Liver (tissue), 8 donors: ENCODE measurements at regions not wholly inside any gene's neighbourhood (a gene's known extent, or its start where the extent isn't known, plus 50 kb on each side); places are given as distances from the start of the nearest gene placed in this dataset.
"Not testable (repeated sequence)": the region's sequence is repeated elsewhere in the genome, so short reads cannot be mapped to it uniquely, and the experiment has no call there.

ENCODE experiments used
- DNase-seq: peaks from one replicate; pipeline ENCODE4 v3.0.0-alpha.2; 2017; ENCODE audit warnings: low spot score
- H3K27ac ChIP-seq, 2 donors: one replicate each; pipeline ENCODE4 v1.7.0; 2013; ENCODE audit warnings: inconsistent platforms in 2 of 2, low read length in 2 of 2, control low read depth in 1 of 2, low read depth in 1 of 2, mild to moderate bottlenecking in 1 of 2
- H3K27me3 ChIP-seq, 4 donors: one replicate each; pipeline versions ENCODE4 v1.6.1 to v1.7.0; 2013; ENCODE audit warnings: low read length in 3 of 4, inconsistent platforms in 1 of 4, mild to moderate bottlenecking in 1 of 4, moderate library complexity in 1 of 4; ENCODE audit not compliant: control insufficient read depth in 4 of 4, insufficient read depth in 4 of 4
- H3K36me3 ChIP-seq, 4 donors: one replicate each; pipeline versions ENCODE4 v1.6.1 to v1.7.0; 2013; ENCODE audit warnings: low read length in 3 of 4, mild to moderate bottlenecking in 3 of 4, low read depth in 1 of 4, moderate library complexity in 1 of 4; ENCODE audit not compliant: control insufficient read depth in 4 of 4, insufficient read depth in 3 of 4
- H3K4me1 ChIP-seq, 4 donors: one replicate each; pipeline versions ENCODE4 v1.6.1 to v1.7.0; 2013; ENCODE audit warnings: low read length in 3 of 4, mild to moderate bottlenecking in 3 of 4, moderate library complexity in 1 of 4; ENCODE audit not compliant: control insufficient read depth in 4 of 4, insufficient read depth in 4 of 4
- H3K4me3 ChIP-seq, 3 donors: one replicate each; pipeline versions ENCODE4 v1.6.1 to v1.7.0; 2013; ENCODE audit warnings: low read length in 3 of 3, control low read depth in 1 of 3, low read depth in 1 of 3, mild to moderate bottlenecking in 1 of 3
- H3K9ac ChIP-seq, 2 donors: one replicate each; pipeline ENCODE4 v1.7.0; 2013; ENCODE audit warnings: low read length in 2 of 2, mild to moderate bottlenecking in 2 of 2, moderate library complexity in 2 of 2, control low read depth in 1 of 2, low read depth in 1 of 2
- H3K9me3 ChIP-seq, 4 donors: one replicate each; pipeline versions ENCODE4 v1.6.1 to v1.7.0; 2013; ENCODE audit warnings: low read length in 3 of 4; ENCODE audit not compliant: control insufficient read depth in 4 of 4
- EGR1 ChIP-seq, 2 donors: IDR thresholded peaks; 2 replicates each; pipeline ENCODE4 v1.6.1; 2016 to 2018; ENCODE audit warnings: antibody characterized with exemption in 2 of 2, low read depth in 2 of 2
- FOXA1 ChIP-seq: IDR thresholded peaks from 2 replicates; pipeline ENCODE4 v1.6.1; 2016; ENCODE audit warnings: antibody characterized with exemption
- GABPA ChIP-seq, 2 donors: IDR thresholded peaks in 1 of 2; conservative IDR thresholded peaks in 1 of 2; 2 replicates each; pipeline ENCODE4 v1.6.1; 2016; ENCODE audit warnings: antibody characterized with exemption in 2 of 2, mild to moderate bottlenecking in 1 of 2, moderate library complexity in 1 of 2
- HNF4A ChIP-seq, 2 donors: conservative IDR thresholded peaks; 2 replicates each; pipeline ENCODE4 v1.6.1; 2016; ENCODE audit warnings: antibody characterized with exemption in 2 of 2, mild to moderate bottlenecking in 2 of 2
- HNF4G ChIP-seq: IDR thresholded peaks from 2 replicates; pipeline ENCODE4 v1.6.1; 2016; ENCODE audit warnings: antibody characterized with exemption
- NR2F2 ChIP-seq: IDR thresholded peaks from 2 replicates; pipeline ENCODE4 v1.6.1; 2016; ENCODE audit warnings: antibody characterized with exemption
- RXRA ChIP-seq, 2 donors: IDR thresholded peaks; 2 replicates each; pipeline ENCODE4 v1.6.1; 2017 to 2018; ENCODE audit warnings: antibody characterized with exemption in 2 of 2, mild to moderate bottlenecking in 1 of 2
- SP1 ChIP-seq: IDR thresholded peaks from 2 replicates; pipeline ENCODE4 v1.6.1; 2018; ENCODE audit warnings: antibody characterized with exemption, mild to moderate bottlenecking
- TAF1 ChIP-seq: conservative IDR thresholded peaks from 2 replicates; pipeline ENCODE4 v1.6.1; 2016; ENCODE audit warnings: antibody characterized with exemption, mild to moderate bottlenecking
- WGBS: extraction: QIAGEN DNeasy Blood & Tissue Kit; methylation state at CpG from one replicate; pipeline ENCODE4 v1.1.7; 2013; 5-methylcytosine and 5-hydroxymethylcytosine counted together
- TF ChIP-seq, protein P1 (sequence below): fragments of 150-350 bp; IDR thresholded peaks from 2 replicates; pipeline ENCODE4 v1.5.1; 2017; ENCODE audit warnings: improper control_type of control experiment, low read depth, low read length; ENCODE audit not compliant: missing input control
- TF ChIP-seq, protein P2 (sequence below): IDR thresholded peaks from 2 replicates; pipeline ENCODE4 v1.6.1; 2016; ENCODE audit warnings: antibody characterized with exemption
- TF ChIP-seq, protein P3 (sequence below): IDR thresholded peaks from 2 replicates; pipeline ENCODE4 v1.6.1; 2016; ENCODE audit warnings: antibody characterized with exemption, mild to moderate bottlenecking
- TF ChIP-seq, protein P4 (sequence below): IDR thresholded peaks from 2 replicates; pipeline ENCODE4 v1.6.1; 2016; ENCODE audit warnings: antibody characterized with exemption
- TF ChIP-seq, protein P5 (sequence below): IDR thresholded peaks from 2 replicates; pipeline ENCODE4 v1.6.1; 2016; ENCODE audit warnings: antibody characterized with exemption
- donor health status: healthy.
- donor health status: healthy.
- donor health status: healthy.
- donor health status: healthy.
- donor health status: healthy.

DNA sequence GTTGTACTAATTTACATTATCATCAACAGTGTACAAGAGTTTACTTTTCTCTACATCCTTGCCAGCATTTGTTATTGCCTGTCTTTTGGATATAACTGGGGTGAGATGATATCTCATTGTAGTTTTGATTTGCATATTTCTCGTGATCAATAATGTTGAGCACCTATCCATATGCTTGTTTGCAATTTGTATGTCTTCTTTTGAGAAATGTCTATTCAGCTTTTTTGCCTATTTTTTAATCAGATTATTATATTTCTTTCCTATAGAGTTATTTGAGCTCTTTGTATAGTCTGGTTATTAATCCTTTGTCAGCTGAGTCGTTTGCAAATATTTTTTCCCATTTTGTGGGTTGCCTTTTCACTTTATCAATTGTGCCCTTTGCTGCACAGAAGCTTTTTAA is 540.8 kb upstream of the SGO1 start:
- TF ChIP-seq HNF4G: no peak
- WGBS: 60% methylated on average over 2 of the region's 2 CpGs
- H3K4me3 ChIP-seq: no peak overlapping the region
- DNase-seq: no peak
- H3K9me3 ChIP-seq: no peaks in the 10 kb centered on the region
- no peak overlapping the region for H3K27ac ChIP-seq
- no peaks in the 10 kb centered on the region for H3K27me3 ChIP-seq
- no peak overlapping the region for H3K9ac ChIP-seq
- H3K4me1 ChIP-seq: no peaks in the 10 kb centered on the region
- no peaks in the 10 kb centered on the region for H3K36me3 ChIP-seq

DNA sequence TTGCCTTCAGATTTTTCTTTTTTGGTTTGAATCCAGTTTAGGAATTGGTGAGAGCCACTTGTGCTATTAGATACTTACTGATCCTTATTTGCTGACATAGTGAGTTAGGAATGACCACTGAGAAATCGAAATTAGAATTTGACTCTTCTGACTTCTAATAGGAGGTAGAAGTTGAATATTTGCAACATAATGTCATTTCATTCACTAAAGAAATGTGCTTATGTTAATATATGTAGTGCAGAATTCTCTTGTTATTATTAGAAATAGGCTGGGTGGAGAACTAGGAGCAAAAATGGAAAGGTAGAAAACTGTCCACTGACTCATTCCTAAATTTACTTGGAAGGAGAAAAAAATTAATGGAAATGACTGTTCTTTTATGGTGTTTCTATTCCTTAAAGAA is 538.2 kb upstream of the SGO1 start:
- H3K9me3 ChIP-seq: no peaks in the 10 kb centered on the region
- WGBS: 84% methylated on average over 1 of the region's 1 CpG
- no peak for DNase-seq
- H3K9ac ChIP-seq: no peak overlapping the region
- H3K27me3 ChIP-seq: no peaks in the 10 kb centered on the region
- H3K27ac ChIP-seq: no peak overlapping the region
- TF ChIP-seq, protein P1, sequence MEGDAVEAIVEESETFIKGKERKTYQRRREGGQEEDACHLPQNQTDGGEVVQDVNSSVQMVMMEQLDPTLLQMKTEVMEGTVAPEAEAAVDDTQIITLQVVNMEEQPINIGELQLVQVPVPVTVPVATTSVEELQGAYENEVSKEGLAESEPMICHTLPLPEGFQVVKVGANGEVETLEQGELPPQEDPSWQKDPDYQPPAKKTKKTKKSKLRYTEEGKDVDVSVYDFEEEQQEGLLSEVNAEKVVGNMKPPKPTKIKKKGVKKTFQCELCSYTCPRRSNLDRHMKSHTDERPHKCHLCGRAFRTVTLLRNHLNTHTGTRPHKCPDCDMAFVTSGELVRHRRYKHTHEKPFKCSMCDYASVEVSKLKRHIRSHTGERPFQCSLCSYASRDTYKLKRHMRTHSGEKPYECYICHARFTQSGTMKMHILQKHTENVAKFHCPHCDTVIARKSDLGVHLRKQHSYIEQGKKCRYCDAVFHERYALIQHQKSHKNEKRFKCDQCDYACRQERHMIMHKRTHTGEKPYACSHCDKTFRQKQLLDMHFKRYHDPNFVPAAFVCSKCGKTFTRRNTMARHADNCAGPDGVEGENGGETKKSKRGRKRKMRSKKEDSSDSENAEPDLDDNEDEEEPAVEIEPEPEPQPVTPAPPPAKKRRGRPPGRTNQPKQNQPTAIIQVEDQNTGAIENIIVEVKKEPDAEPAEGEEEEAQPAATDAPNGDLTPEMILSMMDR: no peak
- no peaks in the 10 kb centered on the region for H3K4me1 ChIP-seq
- H3K36me3 ChIP-seq: no peaks in the 10 kb centered on the region
- H3K4me3 ChIP-seq: no peak overlapping the region

DNA sequence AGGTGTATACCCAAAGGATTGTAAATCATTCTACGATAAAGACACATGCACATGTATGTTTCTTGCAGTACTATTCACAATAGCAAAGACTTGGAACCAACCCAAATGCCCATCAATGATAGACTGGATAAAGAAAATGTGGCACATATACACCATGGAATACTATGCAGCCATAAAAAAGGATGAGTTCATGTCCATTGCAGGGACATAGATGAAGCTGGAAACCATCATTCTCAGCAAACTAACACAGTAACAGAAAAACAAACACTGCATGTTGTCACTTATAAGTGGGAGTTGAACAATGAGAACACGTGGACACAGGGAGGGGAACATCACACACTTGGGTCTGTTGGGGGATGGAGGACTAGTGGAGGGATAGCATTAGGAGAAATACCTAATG is 530.4 kb upstream of the SGO1 start:
- H3K4me3 ChIP-seq, H3K27me3 ChIP-seq, H3K4me1 ChIP-seq, H3K9me3 ChIP-seq, H3K27ac ChIP-seq, H3K9ac ChIP-seq, H3K36me3 ChIP-seq, DNase-seq: not testable (repeated sequence)
- WGBS: 91% methylated on average over 2 of the region's 2 CpGs

DNA sequence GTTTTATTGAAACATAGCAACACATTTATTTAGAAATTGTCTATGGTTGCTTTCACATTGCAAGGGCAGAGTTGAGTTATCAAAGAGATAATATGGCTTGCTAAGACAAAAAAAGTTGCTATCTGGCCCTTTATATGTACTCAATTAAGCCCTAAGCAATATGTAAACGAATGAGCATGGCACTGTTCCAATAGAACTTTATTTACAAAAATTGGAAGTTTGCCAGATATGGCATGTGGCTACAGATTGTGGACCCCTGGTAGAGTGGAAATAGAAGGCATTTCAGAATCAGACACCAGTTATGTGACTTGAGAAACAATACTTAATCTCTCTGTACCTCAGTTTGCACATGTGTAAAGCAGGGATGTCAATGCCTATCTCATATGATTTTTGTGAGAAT is 515.6 kb upstream of the SGO1 start:
- TF ChIP-seq, protein P2, sequence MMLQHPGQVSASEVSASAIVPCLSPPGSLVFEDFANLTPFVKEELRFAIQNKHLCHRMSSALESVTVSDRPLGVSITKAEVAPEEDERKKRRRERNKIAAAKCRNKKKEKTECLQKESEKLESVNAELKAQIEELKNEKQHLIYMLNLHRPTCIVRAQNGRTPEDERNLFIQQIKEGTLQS: no peak
- no peak for TF ChIP-seq EGR1 (IDR thresholded peaks at IDR 0.05; ENCODE audit: low read depth in 2 of 2)
- TF ChIP-seq SP1: no peak
- TF ChIP-seq RXRA (IDR thresholded peaks at IDR 0.05): no peak
- no peak for TF ChIP-seq NR2F2
- TF ChIP-seq, protein P3, sequence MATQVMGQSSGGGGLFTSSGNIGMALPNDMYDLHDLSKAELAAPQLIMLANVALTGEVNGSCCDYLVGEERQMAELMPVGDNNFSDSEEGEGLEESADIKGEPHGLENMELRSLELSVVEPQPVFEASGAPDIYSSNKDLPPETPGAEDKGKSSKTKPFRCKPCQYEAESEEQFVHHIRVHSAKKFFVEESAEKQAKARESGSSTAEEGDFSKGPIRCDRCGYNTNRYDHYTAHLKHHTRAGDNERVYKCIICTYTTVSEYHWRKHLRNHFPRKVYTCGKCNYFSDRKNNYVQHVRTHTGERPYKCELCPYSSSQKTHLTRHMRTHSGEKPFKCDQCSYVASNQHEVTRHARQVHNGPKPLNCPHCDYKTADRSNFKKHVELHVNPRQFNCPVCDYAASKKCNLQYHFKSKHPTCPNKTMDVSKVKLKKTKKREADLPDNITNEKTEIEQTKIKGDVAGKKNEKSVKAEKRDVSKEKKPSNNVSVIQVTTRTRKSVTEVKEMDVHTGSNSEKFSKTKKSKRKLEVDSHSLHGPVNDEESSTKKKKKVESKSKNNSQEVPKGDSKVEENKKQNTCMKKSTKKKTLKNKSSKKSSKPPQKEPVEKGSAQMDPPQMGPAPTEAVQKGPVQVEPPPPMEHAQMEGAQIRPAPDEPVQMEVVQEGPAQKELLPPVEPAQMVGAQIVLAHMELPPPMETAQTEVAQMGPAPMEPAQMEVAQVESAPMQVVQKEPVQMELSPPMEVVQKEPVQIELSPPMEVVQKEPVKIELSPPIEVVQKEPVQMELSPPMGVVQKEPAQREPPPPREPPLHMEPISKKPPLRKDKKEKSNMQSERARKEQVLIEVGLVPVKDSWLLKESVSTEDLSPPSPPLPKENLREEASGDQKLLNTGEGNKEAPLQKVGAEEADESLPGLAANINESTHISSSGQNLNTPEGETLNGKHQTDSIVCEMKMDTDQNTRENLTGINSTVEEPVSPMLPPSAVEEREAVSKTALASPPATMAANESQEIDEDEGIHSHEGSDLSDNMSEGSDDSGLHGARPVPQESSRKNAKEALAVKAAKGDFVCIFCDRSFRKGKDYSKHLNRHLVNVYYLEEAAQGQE: no peak
- TF ChIP-seq, protein P1: no peak
- no peak for TF ChIP-seq FOXA1
- TF ChIP-seq, protein P4, sequence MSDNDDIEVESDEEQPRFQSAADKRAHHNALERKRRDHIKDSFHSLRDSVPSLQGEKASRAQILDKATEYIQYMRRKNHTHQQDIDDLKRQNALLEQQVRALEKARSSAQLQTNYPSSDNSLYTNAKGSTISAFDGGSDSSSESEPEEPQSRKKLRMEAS: no peak
- no peak for TF ChIP-seq HNF4A (conservative IDR thresholded peaks at IDR 0.05)
- TF ChIP-seq, protein P5, sequence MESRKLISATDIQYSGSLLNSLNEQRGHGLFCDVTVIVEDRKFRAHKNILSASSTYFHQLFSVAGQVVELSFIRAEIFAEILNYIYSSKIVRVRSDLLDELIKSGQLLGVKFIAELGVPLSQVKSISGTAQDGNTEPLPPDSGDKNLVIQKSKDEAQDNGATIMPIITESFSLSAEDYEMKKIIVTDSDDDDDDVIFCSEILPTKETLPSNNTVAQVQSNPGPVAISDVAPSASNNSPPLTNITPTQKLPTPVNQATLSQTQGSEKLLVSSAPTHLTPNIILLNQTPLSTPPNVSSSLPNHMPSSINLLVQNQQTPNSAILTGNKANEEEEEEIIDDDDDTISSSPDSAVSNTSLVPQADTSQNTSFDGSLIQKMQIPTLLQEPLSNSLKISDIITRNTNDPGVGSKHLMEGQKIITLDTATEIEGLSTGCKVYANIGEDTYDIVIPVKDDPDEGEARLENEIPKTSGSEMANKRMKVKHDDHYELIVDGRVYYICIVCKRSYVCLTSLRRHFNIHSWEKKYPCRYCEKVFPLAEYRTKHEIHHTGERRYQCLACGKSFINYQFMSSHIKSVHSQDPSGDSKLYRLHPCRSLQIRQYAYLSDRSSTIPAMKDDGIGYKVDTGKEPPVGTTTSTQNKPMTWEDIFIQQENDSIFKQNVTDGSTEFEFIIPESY: no peak
- TF ChIP-seq TAF1: no peak
- TF ChIP-seq GABPA (IDR thresholded peaks at IDR 0.05 in 1 of 2, conservative IDR thresholded peaks at IDR 0.05 in 1 of 2): no peak
- H3K4me1 ChIP-seq: no peaks in the 10 kb centered on the region
- WGBS: 62% methylated on average over 1 of the region's 1 CpG
- H3K36me3 ChIP-seq: no peaks in the 10 kb centered on the region
- no peaks in the 10 kb centered on the region for H3K9me3 ChIP-seq
- no peak overlapping the region for H3K9ac ChIP-seq
- H3K27me3 ChIP-seq: no peaks in the 10 kb centered on the region
- no peak for DNase-seq
- no peak overlapping the region for H3K4me3 ChIP-seq
- H3K27ac ChIP-seq: no peak overlapping the region
